ENCODE measurements at regions not wholly inside any gene's neighbourhood (a gene's known extent, or its start where the extent isn't known, plus 50 kb on each side); places are given as distances from the start of the nearest gene placed in this dataset.

DNA sequence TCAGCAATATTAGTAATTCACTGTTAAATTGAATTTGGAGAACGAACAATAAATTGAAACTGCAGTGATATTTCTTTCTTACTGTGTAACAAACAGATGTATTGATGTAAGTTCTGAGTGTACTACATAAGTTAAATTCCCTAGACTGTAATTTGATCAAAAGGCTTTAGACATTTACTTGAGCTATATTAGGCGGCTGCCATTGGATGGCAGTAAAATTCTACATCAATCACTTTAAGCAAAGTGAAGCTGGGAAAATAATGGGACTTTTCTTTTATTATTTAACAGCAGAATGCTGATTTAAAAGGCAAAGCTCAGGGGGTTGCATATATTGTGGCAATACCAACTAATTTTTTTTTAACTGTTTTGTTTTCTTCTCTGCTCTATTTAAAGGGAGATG, 212.6 kb upstream of the PLSCR5 start:
- ChIA-PET CTCF (interaction anchor here (0.8 to 2.9 kb wide), 12 partner anchors 10 to 1259 kb away, joined by 3 to 27 read pairs (median 6); no protein-coding TSS in a partner anchor), POLR2A (interaction anchor here (0.6 kb wide), 1 partner anchor 593 kb away, joined by 3 read pairs; no protein-coding TSS in a partner anchor)
- H3K4me3 ChIP-seq (ENCODE audit: low read depth, low read length) = no peak overlapping the region
- no peak for DNase-seq (ENCODE audit: low read depth, low spot score)
- TF ChIP-seq, protein P1, sequence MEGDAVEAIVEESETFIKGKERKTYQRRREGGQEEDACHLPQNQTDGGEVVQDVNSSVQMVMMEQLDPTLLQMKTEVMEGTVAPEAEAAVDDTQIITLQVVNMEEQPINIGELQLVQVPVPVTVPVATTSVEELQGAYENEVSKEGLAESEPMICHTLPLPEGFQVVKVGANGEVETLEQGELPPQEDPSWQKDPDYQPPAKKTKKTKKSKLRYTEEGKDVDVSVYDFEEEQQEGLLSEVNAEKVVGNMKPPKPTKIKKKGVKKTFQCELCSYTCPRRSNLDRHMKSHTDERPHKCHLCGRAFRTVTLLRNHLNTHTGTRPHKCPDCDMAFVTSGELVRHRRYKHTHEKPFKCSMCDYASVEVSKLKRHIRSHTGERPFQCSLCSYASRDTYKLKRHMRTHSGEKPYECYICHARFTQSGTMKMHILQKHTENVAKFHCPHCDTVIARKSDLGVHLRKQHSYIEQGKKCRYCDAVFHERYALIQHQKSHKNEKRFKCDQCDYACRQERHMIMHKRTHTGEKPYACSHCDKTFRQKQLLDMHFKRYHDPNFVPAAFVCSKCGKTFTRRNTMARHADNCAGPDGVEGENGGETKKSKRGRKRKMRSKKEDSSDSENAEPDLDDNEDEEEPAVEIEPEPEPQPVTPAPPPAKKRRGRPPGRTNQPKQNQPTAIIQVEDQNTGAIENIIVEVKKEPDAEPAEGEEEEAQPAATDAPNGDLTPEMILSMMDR (IDR thresholded peaks at IDR 0.05; ENCODE audit: insufficient read depth, low read length, missing control alignments) = peak; percentile 16

- DNase-seq (ENCODE audit: low read depth, low spot score) = no peak
- CTCF ChIA-PET = interaction anchor here (1.2 to 1.6 kb wide), 4 partner anchors 12 to 377 kb away, joined by 3 to 5 read pairs (median 3); no protein-coding TSS in a partner anchor
Measured at GRCh38 chr3:146814601-146815315, 209.6 kb upstream of the PLSCR5 start.

DNA sequence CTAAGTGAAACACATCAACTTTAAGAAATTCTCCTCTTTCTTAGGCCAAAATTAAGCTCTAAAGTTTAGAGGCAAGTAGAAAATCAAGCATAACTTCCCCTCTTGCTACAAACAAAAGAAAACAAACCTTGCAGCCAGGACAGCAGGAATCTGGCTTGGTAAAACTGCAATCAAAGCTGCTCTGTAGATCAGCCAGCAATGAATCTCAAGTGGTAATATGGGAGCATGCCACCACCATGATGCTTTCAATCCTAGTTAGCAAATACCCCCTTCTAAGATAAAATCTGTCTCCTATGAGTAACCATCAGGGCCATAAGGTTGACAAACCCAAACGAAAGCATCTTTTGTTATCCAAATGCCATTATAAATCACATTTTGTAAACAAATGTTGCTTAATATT, 208.3 kb upstream of the PLSCR5 start:
- TF ChIP-seq, protein P1 (IDR thresholded peaks at IDR 0.05; ENCODE audit: insufficient read depth, low read length, missing control alignments) = no peak
- no peak for DNase-seq (ENCODE audit: low read depth, low spot score)
- CTCF ChIA-PET = interaction anchor here (1.0 to 1.8 kb wide), 4 partner anchors 10 to 381 kb away, joined by 3 to 4 read pairs (median 4); no protein-coding TSS in a partner anchor
- H3K4me3 ChIP-seq (ENCODE audit: low read depth, low read length) = no peak overlapping the region
- POLR2A ChIA-PET = no interaction called here

More at GRCh38 chr3:146814601-146815315, 209.6 kb upstream of the PLSCR5 start:
- H3K4me3 ChIP-seq (ENCODE audit: low read depth, low read length) = no peak overlapping the region
- POLR2A ChIA-PET = interaction anchor here (0.6 to 0.9 kb wide), 2 partner anchors 11 to 14 kb away, joined by 3 read pairs; no protein-coding TSS in a partner anchor
- TF ChIP-seq, protein P1 (IDR thresholded peaks at IDR 0.05; ENCODE audit: insufficient read depth, low read length, missing control alignments) = no peak

DNA sequence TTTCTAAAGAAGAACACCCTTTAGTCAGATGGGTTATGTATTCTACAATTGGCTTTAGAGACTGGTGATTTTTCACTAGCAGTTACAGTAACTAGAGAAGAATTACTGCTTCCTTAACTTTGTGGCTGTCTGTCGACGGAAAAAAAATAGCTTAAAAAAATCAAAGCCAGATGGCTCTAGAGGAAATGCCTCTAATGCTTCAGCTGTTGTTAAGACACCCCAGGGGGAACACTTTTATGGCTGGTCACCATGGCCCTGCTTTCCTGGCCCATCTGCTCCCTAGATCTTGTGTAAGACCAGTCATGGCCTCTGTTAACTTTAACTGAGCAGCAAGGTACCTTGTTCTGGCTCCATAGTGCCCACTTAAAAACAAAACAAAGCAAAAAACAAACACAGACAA, 198.6 kb upstream of the PLSCR5 start:
- ChIA-PET POLR2A (interaction anchor here (0.8 to 0.9 kb wide), 2 partner anchors 11 to 589 kb away, joined by 3 read pairs; no protein-coding TSS in a partner anchor), CTCF (interaction anchor here (0.6 to 1.1 kb wide), 3 partner anchors 9 to 1584 kb away, joined by 3 to 4 read pairs (median 4); no protein-coding TSS in a partner anchor)
- DNase-seq (ENCODE audit: low read depth, low spot score) = peak; percentile 94
- no peak overlapping the region for H3K4me3 ChIP-seq (ENCODE audit: low read depth, low read length)
- TF ChIP-seq, protein P1 (IDR thresholded peaks at IDR 0.05; ENCODE audit: insufficient read depth, low read length, missing control alignments) = no peak

DNA sequence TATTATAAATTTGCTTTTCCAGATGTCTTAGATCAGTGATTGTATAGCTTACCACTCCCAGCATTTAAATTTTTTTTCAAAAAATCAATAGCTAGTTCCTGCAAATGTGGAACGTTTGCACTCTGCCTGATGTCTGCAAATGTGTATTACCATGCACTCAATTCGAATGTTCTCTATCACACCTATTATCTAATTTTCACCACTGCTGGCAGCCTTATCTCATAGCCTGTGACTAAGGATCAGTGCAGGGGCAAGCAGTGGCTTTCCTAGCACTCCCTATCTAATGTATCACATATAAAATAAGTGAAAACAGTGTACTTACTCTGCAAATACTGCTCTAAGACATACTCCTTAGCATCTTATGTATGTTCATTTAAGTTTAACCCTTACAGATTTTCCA, 196.3 kb upstream of the PLSCR5 start:
- CTCF ChIA-PET = interaction anchor here (1.0 to 1.5 kb wide), 2 partner anchors 10 to 53 kb away, joined by 3 to 5 read pairs; no protein-coding TSS in a partner anchor

More for the DNA sequence above, 196.3 kb upstream of the PLSCR5 start:
- POLR2A ChIA-PET = no interaction called here
- TF ChIP-seq, protein P1 (IDR thresholded peaks at IDR 0.05; ENCODE audit: insufficient read depth, low read length, missing control alignments) = no peak
- H3K4me3 ChIP-seq (ENCODE audit: low read depth, low read length) = no peak overlapping the region
- no peak for DNase-seq (ENCODE audit: low read depth, low spot score)

Data from AG04449 (cell line).